ENCODE measurements at regions not wholly inside any gene's neighbourhood (a gene's known extent, or its start where the extent isn't known, plus 50 kb on each side); places are given as distances from the start of the nearest gene placed in this dataset.

DNA sequence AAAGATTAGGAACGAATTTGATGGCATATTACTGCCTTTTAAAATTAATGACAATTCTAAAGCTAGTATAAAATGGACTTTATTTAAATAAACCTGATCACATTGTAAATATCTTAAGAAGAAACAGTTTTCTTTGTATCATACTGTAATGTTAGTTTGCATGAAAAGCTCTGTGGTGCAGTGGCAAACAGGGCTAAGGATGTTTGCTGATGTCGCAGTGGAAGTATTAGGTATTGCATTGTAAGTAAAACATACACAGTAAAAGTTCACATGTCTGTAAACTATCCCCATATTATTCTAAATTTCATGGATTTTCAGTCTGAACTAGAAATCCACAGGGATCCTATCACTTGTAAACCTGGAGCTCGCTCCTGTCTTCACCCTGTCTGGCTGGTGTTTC, 252.6 kb upstream of the ZNF32 start:
- no peaks in the 10 kb centered on the region for H3K36me3 ChIP-seq (ENCODE audit: control insufficient read depth, insufficient read depth, low read length)
- TF ChIP-seq, protein P1, sequence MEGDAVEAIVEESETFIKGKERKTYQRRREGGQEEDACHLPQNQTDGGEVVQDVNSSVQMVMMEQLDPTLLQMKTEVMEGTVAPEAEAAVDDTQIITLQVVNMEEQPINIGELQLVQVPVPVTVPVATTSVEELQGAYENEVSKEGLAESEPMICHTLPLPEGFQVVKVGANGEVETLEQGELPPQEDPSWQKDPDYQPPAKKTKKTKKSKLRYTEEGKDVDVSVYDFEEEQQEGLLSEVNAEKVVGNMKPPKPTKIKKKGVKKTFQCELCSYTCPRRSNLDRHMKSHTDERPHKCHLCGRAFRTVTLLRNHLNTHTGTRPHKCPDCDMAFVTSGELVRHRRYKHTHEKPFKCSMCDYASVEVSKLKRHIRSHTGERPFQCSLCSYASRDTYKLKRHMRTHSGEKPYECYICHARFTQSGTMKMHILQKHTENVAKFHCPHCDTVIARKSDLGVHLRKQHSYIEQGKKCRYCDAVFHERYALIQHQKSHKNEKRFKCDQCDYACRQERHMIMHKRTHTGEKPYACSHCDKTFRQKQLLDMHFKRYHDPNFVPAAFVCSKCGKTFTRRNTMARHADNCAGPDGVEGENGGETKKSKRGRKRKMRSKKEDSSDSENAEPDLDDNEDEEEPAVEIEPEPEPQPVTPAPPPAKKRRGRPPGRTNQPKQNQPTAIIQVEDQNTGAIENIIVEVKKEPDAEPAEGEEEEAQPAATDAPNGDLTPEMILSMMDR (IDR thresholded peaks at IDR 0.05; ENCODE audit: insufficient read depth, low read length, poor library complexity, severe bottlenecking), result no peak
- DNase-seq (ENCODE audit: low read depth), result no peak
- no peak overlapping the region for H3K4me3 ChIP-seq (ENCODE audit: low read depth, low read length)
- H3K27me3 ChIP-seq (ENCODE audit: control insufficient read depth, insufficient read depth, low read length), result peaks cover 3% of the 10 kb centered on the region

DNA sequence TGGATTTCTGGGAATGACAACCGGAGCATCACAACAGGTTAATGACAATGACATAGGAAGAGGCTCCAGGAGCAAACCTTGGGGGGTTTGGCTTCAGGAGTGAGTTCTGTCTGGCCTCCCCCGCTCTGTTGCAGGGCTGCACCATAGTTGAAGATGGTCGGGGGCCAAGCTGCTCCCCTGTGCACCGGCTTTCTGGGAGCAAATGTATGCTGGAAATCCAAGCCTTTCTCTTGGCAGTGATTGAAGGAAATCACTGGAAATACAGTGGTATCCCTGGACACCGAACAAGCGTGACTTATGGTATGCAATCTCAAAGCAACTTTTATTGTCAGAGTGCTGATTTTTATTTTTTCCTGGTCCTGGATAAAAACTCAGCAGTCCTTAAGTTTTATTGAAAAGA, 251.9 kb upstream of the ZNF32 start:
- H3K36me3 ChIP-seq (ENCODE audit: control insufficient read depth, insufficient read depth, low read length), result no peaks in the 10 kb centered on the region
- TF ChIP-seq, protein P1 (IDR thresholded peaks at IDR 0.05; ENCODE audit: insufficient read depth, low read length, poor library complexity, severe bottlenecking), result no peak
- H3K27me3 ChIP-seq (ENCODE audit: control insufficient read depth, insufficient read depth, low read length), result peaks cover 3% of the 10 kb centered on the region
- H3K4me3 ChIP-seq (ENCODE audit: low read depth, low read length), result no peak overlapping the region
- no peak for DNase-seq (ENCODE audit: low read depth)

DNA sequence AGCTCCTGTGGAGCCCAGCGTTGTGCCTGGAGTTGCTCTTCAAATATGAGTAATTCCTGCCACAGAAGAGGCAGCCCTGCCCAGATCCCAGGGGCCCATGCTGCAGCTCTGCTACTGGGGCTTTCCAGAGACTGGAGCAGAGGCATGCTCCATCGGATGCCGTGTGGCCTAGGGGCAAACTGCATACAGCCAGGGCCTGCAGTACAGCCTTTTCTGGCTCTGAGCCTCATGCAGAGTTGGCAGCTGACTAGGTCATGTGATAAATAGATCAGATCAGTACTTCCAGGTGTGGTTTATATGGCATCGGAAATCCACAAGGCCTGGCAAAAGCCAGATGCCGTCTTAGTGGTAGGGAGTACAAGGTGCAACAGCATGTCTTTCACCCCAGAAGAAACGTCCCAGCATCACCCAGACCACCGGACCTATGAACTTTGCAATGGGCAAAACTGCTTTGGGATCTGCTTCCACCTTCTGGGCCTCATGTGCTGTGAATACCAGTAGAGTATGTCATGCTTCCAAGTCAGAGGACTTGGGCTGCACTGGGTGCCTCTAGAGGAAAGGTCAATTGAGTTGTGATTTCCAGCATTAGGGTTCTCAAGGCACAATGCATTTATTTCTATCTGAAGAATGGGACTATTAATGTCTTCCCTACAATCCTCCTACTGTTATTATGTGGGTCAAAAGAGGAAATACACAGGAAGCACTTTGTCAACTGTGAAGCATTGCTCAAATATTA, 250.7 kb upstream of the ZNF32 start:
- peaks cover 3% of the 10 kb centered on the region for H3K27me3 ChIP-seq (ENCODE audit: control insufficient read depth, insufficient read depth, low read length)
- H3K36me3 ChIP-seq (ENCODE audit: control insufficient read depth, insufficient read depth, low read length), result no peaks in the 10 kb centered on the region
- no peak overlapping the region for H3K4me3 ChIP-seq (ENCODE audit: low read depth, low read length)
- TF ChIP-seq, protein P1 (IDR thresholded peaks at IDR 0.05; ENCODE audit: insufficient read depth, low read length, poor library complexity, severe bottlenecking), result no peak
- no peak for DNase-seq (ENCODE audit: low read depth)

DNA sequence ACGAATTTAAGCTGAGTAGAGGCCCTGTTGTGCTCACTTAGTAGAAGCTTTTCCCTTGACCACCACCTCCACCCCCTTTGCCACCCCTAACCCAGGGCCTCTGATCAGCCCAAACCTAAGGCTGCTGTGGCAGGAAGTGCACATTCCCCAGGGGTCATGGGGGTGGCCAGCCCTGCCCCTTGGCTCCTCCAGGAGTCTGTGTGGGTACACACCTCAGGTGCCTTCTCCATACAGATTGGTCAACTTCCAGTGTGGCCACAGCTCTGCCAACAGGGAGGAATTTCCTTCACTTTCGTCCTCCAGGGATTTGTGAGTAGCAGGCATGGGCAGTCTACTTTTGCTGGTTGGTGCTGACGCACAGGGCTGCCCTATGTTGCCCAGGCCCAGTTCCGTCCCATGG, 249.9 kb upstream of the ZNF32 start:
- TF ChIP-seq, protein P1 (IDR thresholded peaks at IDR 0.05; ENCODE audit: insufficient read depth, low read length, poor library complexity, severe bottlenecking), result no peak
- H3K27me3 ChIP-seq (ENCODE audit: control insufficient read depth, insufficient read depth, low read length), result peaks cover 3% of the 10 kb centered on the region
- H3K4me3 ChIP-seq (ENCODE audit: low read depth, low read length), result no peak overlapping the region
- H3K36me3 ChIP-seq (ENCODE audit: control insufficient read depth, insufficient read depth, low read length), result no peaks in the 10 kb centered on the region
- DNase-seq (ENCODE audit: low read depth), result no peak

GRCh38 chr10:43897765-43898419, 249.2 kb upstream of the ZNF32 start:
- DNase-seq (ENCODE audit: low read depth), result no peak
- Histone ChIP-seq H3K36me3 (ENCODE audit: control insufficient read depth, insufficient read depth, low read length) (no peaks in the 10 kb centered on the region), H3K4me3 (ENCODE audit: low read depth, low read length) (no peak overlapping the region), H3K27me3 (ENCODE audit: control insufficient read depth, insufficient read depth, low read length) (peaks cover 3% of the 10 kb centered on the region)
- TF ChIP-seq, protein P1 (IDR thresholded peaks at IDR 0.05; ENCODE audit: insufficient read depth, low read length, poor library complexity, severe bottlenecking), result no peak

Measured in kidney epithelial cell (primary cell).